MCF 10A (cell line): ENCODE measurements at regions not wholly inside any gene's neighbourhood (a gene's known extent, or its start where the extent isn't known, plus 50 kb on each side); places are given as distances from the start of the nearest gene placed in this dataset.
"Not testable (repeated sequence)": the region's sequence is repeated elsewhere in the genome, so short reads cannot be mapped to it uniquely, and the experiment has no call there.

Source experiments
- BruUV-seq: library from RNA; stranded (reverse); fragments of 400-500 nt; replicated peaks from 2 replicates; lab custom pipeline; 2021; lab: Mats Ljungman, UMichigan
- CTCF ChIA-PET: fragments of 300-600 bp; sonication (Branson Sonifier 250); formaldehyde crosslinking; extraction: SDS; loops from one replicate; lab custom pipeline; 2021; ENCODE audit warnings: antibody characterized with exemption, inconsistent platforms; lab: Yijun Ruan, JAX
- POLR2A ChIA-PET: fragments of 300-600, 350-650 bp; sonication (Branson Sonifier 250); formaldehyde crosslinking; extraction: SDS; loops from one replicate; lab custom pipeline; 2020; ENCODE audit warnings: antibody characterized with exemption, inconsistent platforms; lab: Yijun Ruan, JAX
- DNase-seq: peaks from one replicate; pipeline ENCODE4 v3.0.0-alpha.2; 2018; ENCODE audit not compliant: unreplicated experiment
- H3K27ac Mint-ChIP-seq: one replicate; pipeline ENCODE4 v1.8.0; 2022; ENCODE audit warnings: mild to moderate bottlenecking, low read depth, mixed read lengths; ENCODE audit not compliant: unreplicated experiment
- H3K27me3 Mint-ChIP-seq: one replicate; pipeline ENCODE4 v1.8.0; 2022; ENCODE audit warnings: mixed read lengths; ENCODE audit not compliant: insufficient read depth, unreplicated experiment
- H3K36me3 Mint-ChIP-seq: one replicate; pipeline ENCODE4 v1.8.0; 2022; ENCODE audit warnings: mild to moderate bottlenecking, moderate library complexity, mixed read lengths; ENCODE audit not compliant: insufficient read depth, unreplicated experiment
- H3K4me1 Mint-ChIP-seq: one replicate; pipeline ENCODE4 v1.8.0; 2022; ENCODE audit warnings: mixed read lengths; ENCODE audit not compliant: insufficient read depth, unreplicated experiment
- H3K4me3 Mint-ChIP-seq: one replicate; pipeline ENCODE4 v1.8.0; 2022; ENCODE audit warnings: mild to moderate bottlenecking, moderate library complexity, mixed read lengths; ENCODE audit not compliant: unreplicated experiment
- H3K9me3 Mint-ChIP-seq: one replicate; pipeline ENCODE4 v1.8.0; 2022; ENCODE audit warnings: mixed read lengths; ENCODE audit not compliant: unreplicated experiment
- CTCF ChIP-seq: fragments of 200-600 bp; IDR thresholded peaks from one replicate; pipeline ENCODE4 v1.8.0; 2022; ENCODE audit warnings: antibody characterized with exemption, mild to moderate bottlenecking; ENCODE audit not compliant: unreplicated experiment
- intact Hi-C: fragments of 100-400 bp; cut with micrococcal nuclease; formaldehyde crosslinking; loops from 2 replicates; pipeline ENCODE4 v1.14.1; 2022

GRCh38 chr5:126143622-126144021, 279.6 kb upstream of the GRAMD2B start:
- no peaks in the 10 kb centered on the region for H3K27me3 Mint-ChIP-seq
- peaks cover 12% of the 10 kb centered on the region for H3K4me1 Mint-ChIP-seq
- H3K27ac Mint-ChIP-seq: no peak overlapping the region
- no peaks in the 10 kb centered on the region for H3K36me3 Mint-ChIP-seq
- no peaks in the 10 kb centered on the region for H3K9me3 Mint-ChIP-seq
- no peak for DNase-seq
- intact Hi-C loops: no loop called here
- CTCF ChIA-PET: interaction anchor here (0.7 kb wide), 1 partner anchor 1478 kb away, joined by 3 read pairs; no protein-coding TSS in a partner anchor
- TF ChIP-seq CTCF: no peak
- no TSS peak for BruUV-seq
- no peak overlapping the region for H3K4me3 Mint-ChIP-seq
- POLR2A ChIA-PET: no interaction called here

- intact Hi-C loops, CTCF ChIA-PET, H3K36me3 Mint-ChIP-seq, POLR2A ChIA-PET, H3K4me3 Mint-ChIP-seq, BruUV-seq, H3K9me3 Mint-ChIP-seq, H3K27me3 Mint-ChIP-seq, DNase-seq, H3K4me1 Mint-ChIP-seq, H3K27ac Mint-ChIP-seq: not testable (repeated sequence)
Observed at GRCh38 chr5:126150319-126150718, 272.9 kb upstream of the GRAMD2B start.

GRCh38 chr5:126155298-126155697, 267.9 kb upstream of the GRAMD2B start:
- CTCF ChIA-PET, H3K4me1 Mint-ChIP-seq, H3K27ac Mint-ChIP-seq, intact Hi-C loops, DNase-seq, POLR2A ChIA-PET, H3K4me3 Mint-ChIP-seq, BruUV-seq, H3K27me3 Mint-ChIP-seq, H3K36me3 Mint-ChIP-seq: not testable (repeated sequence)
- H3K9me3 Mint-ChIP-seq: peaks cover 16% of the 10 kb centered on the region

GRCh38 chr5:126166368-126166767, 256.8 kb upstream of the GRAMD2B start:
- DNase-seq: no peak
- CTCF ChIA-PET: no interaction called here
- no peaks in the 10 kb centered on the region for H3K36me3 Mint-ChIP-seq
- no peak overlapping the region for H3K27ac Mint-ChIP-seq
- H3K9me3 Mint-ChIP-seq: peaks cover 24% of the 10 kb centered on the region
- POLR2A ChIA-PET: no interaction called here
- intact Hi-C loops: no loop called here
- TF ChIP-seq CTCF: no peak
- no peaks in the 10 kb centered on the region for H3K4me1 Mint-ChIP-seq
- no TSS peak for BruUV-seq
- no peak overlapping the region for H3K4me3 Mint-ChIP-seq
- H3K27me3 Mint-ChIP-seq: no peaks in the 10 kb centered on the region

- Mint-ChIP-seq H3K4me3 (no peak overlapping the region), H3K36me3 (no peaks in the 10 kb centered on the region), H3K9me3 (peaks cover 31% of the 10 kb centered on the region), H3K27me3 (no peaks in the 10 kb centered on the region), H3K4me1 (no peaks in the 10 kb centered on the region), H3K27ac (no peak overlapping the region)
- no peak for TF ChIP-seq CTCF
- ChIA-PET CTCF (no interaction called here), POLR2A (no interaction called here)
- BruUV-seq: no TSS peak
- intact Hi-C loops: no loop called here
- no peak for DNase-seq
Observed at GRCh38 chr5:126168785-126169184, 254.4 kb upstream of the GRAMD2B start.
